Loucy (cell line): ENCODE measurements at regions not wholly inside any gene's neighbourhood (a gene's known extent, or its start where the extent isn't known, plus 50 kb on each side); places are given as distances from the start of the nearest gene placed in this dataset.

Experiments used
- H2AFZ ChIP-seq: fragments of 200-600 bp; sonication (generic); 2 replicates; pipeline ENCODE4 v1.6.0; 2016; ENCODE audit warnings: antibody characterized with exemption, mild to moderate bottlenecking, low read length, moderate library complexity
- H3F3A ChIP-seq: fragments of 200-600 bp; 2 replicates; pipeline ENCODE4 v1.6.0; 2016; ENCODE audit warnings: antibody characterized with exemption, low read depth, mild to moderate bottlenecking
- H3K27me3 ChIP-seq: fragments of 200-600 bp; sonication (generic); 2 replicates; pipeline ENCODE4 v1.6.1; 2014; ENCODE audit warnings: low read length, mild to moderate bottlenecking; ENCODE audit not compliant: insufficient read depth, poor library complexity, severe bottlenecking
- H3K36me3 ChIP-seq: fragments of 200-600 bp; sonication (generic); 2 replicates; pipeline ENCODE4 v1.6.1; 2016; ENCODE audit warnings: low read length; ENCODE audit not compliant: insufficient read depth
- H3K4me1 ChIP-seq: fragments of 200-600 bp; sonication (generic); 2 replicates; pipeline ENCODE4 v1.5.1; 2014; ENCODE audit warnings: low read length, mild to moderate bottlenecking; ENCODE audit not compliant: insufficient read depth, poor library complexity, severe bottlenecking
- H3K4me2 ChIP-seq: fragments of 200-600 bp; sonication (generic); 2 replicates; pipeline ENCODE4 v1.6.0; 2014; ENCODE audit warnings: antibody characterized with exemption, low read length, low read depth, mild to moderate bottlenecking; ENCODE audit not compliant: poor library complexity, severe bottlenecking
- H3K4me3 ChIP-seq: fragments of 200-600 bp; sonication (generic); 2 replicates; pipeline ENCODE4 v1.5.1; 2014; ENCODE audit warnings: low read length, mild to moderate bottlenecking, mixed read lengths; ENCODE audit not compliant: poor library complexity, severe bottlenecking
- H3K79me2 ChIP-seq: fragments of 200-600 bp; sonication (generic); 2 replicates; pipeline ENCODE4 v1.6.1; 2014; ENCODE audit warnings: low read length; ENCODE audit not compliant: insufficient read depth
- H3K9ac ChIP-seq: fragments of 200-600 bp; sonication (generic); 2 replicates; pipeline ENCODE4 v1.6.0; 2014; ENCODE audit warnings: mild to moderate bottlenecking, low read depth, low read length, moderate library complexity; ENCODE audit not compliant: poor library complexity, severe bottlenecking
- H3K9me2 ChIP-seq: fragments of 200-600 bp; sonication (generic); replicated peaks from 2 replicates; pipeline ENCODE4 v1.6.1; 2016; ENCODE audit warnings: low read depth, low read length, mixed read lengths
- H3K9me3 ChIP-seq: fragments of 200-600 bp; sonication (generic); 2 replicates; pipeline ENCODE4 v1.6.1; 2014; ENCODE audit warnings: mild to moderate bottlenecking, antibody characterized with exemption, low read length, low read depth; ENCODE audit not compliant: insufficient read depth
- H4K20me1 ChIP-seq: fragments of 200-600 bp; sonication (generic); 2 replicates; pipeline ENCODE4 v1.6.0; 2014; ENCODE audit warnings: antibody characterized with exemption, low read length, mild to moderate bottlenecking; ENCODE audit not compliant: insufficient read depth, poor library complexity, severe bottlenecking
- CTCF ChIP-seq: fragments of 200-600 bp; sonication (generic); conservative IDR thresholded peaks from 2 replicates; pipeline ENCODE4 v1.5.1; 2014; ENCODE audit warnings: mild to moderate bottlenecking, antibody characterized with exemption, low read length
- EZH2phosphoT487 ChIP-seq: fragments of 200-600 bp; IDR thresholded peaks from 2 replicates; pipeline ENCODE4 v1.6.1; 2018; ENCODE audit warnings: antibody characterized with exemption, mild to moderate bottlenecking, moderate library complexity, borderline replicate concordance

GRCh38 chr12:127304751-127305725 is 961.9 kb upstream of the TMEM132C start:
- Histone ChIP-seq H3K9ac (no peak overlapping the region), H3K9me2 (no peaks in the 10 kb centered on the region), H3K4me2 (no peak overlapping the region), H3K9me3 (0 out of 2 replicates have a peak, but pooled peaks cover 3% of the 10 kb centered on the region), H3K4me1 (no peaks in the 10 kb centered on the region), H3K4me3 (no peak overlapping the region), H2AFZ (no peak overlapping the region), H3F3A (no peaks in the 10 kb centered on the region), H3K27me3 (no peaks in the 10 kb centered on the region), H4K20me1 (no peaks in the 10 kb centered on the region), H3K79me2 (no peaks in the 10 kb centered on the region), H3K36me3 (no peaks in the 10 kb centered on the region)
- TF ChIP-seq CTCF = no peak
- no peak for TF ChIP-seq EZH2phosphoT487

- Histone ChIP-seq H3K9ac (no peak overlapping the region), H3K9me3 (0 out of 2 replicates have a peak, but pooled peaks cover 3% of the 10 kb centered on the region), H2AFZ (no peak overlapping the region), H4K20me1 (no peaks in the 10 kb centered on the region), H3K9me2 (no peaks in the 10 kb centered on the region), H3K36me3 (no peaks in the 10 kb centered on the region), H3K4me1 (no peaks in the 10 kb centered on the region), H3K79me2 (no peaks in the 10 kb centered on the region), H3K27me3 (no peaks in the 10 kb centered on the region), H3F3A (no peaks in the 10 kb centered on the region), H3K4me2 (no peak overlapping the region), H3K4me3 (no peak overlapping the region)
- TF ChIP-seq CTCF (no peak), EZH2phosphoT487 (no peak)
Measured at GRCh38 chr12:127306604-127307215, 960.3 kb upstream of the TMEM132C start.

- Histone ChIP-seq H3K9ac (no peak overlapping the region), H3K9me2 (no peaks in the 10 kb centered on the region), H2AFZ (no peak overlapping the region), H3K4me3 (no peak overlapping the region), H3K9me3 (0 out of 2 replicates have a peak, but pooled peaks cover 3% of the 10 kb centered on the region), H3K36me3 (no peaks in the 10 kb centered on the region), H3K27me3 (no peaks in the 10 kb centered on the region), H3K4me1 (no peaks in the 10 kb centered on the region), H3K4me2 (no peak overlapping the region), H4K20me1 (no peaks in the 10 kb centered on the region), H3F3A (no peaks in the 10 kb centered on the region), H3K79me2 (no peaks in the 10 kb centered on the region)
- TF ChIP-seq CTCF (no peak), EZH2phosphoT487 (no peak)
Measured at GRCh38 chr12:127307528-127307927, 959.4 kb upstream of the TMEM132C start.
